ENCODE measurements at regions not wholly inside any gene's neighbourhood (a gene's known extent, or its start where the extent isn't known, plus 50 kb on each side); places are given as distances from the start of the nearest gene placed in this dataset.

- TF ChIP-seq POLR2A (IDR thresholded peaks at IDR 0.05), result no peak
- TF ChIP-seq CTCF (IDR thresholded peaks at IDR 0.05), result no peak
- TF ChIP-seq POLR2AphosphoS5 (IDR thresholded peaks at IDR 0.05), result no peak
- TF ChIP-seq EP300 (IDR thresholded peaks at IDR 0.05), result no peak
These were observed 1582.4 kb downstream of the PCDH18 start for GRCh38 chr4:135949931-135950330.

Measured in stomach (tissue), 4 donors.